Fibroblast of lung (primary cell): ENCODE measurements at regions not wholly inside any gene's neighbourhood (a gene's known extent, or its start where the extent isn't known, plus 50 kb on each side); places are given as distances from the start of the nearest gene placed in this dataset.
"Not testable (repeated sequence)": the region's sequence is repeated elsewhere in the genome, so short reads cannot be mapped to it uniquely, and the experiment has no call there.

Experiments
- DNase-seq, 2 donors: peaks; one replicate each; pipeline versions ENCODE4 v3.0.0 to v3.0.0-alpha.2; 2010; ENCODE audit warnings: low read depth in 2 of 2
- H2AFZ ChIP-seq: 2 replicates; pipeline ENCODE4 v1.5.1; 2012; ENCODE audit warnings: low read length, control low read depth, inconsistent platforms
- H3K27ac ChIP-seq: 2 replicates; pipeline ENCODE4 v1.5.1; 2011; ENCODE audit warnings: low read length, control low read depth; ENCODE audit not compliant: insufficient read depth
- H3K27me3 ChIP-seq: 2 replicates; pipeline ENCODE4 v1.5.1; 2011; ENCODE audit warnings: mild to moderate bottlenecking, low read length; ENCODE audit not compliant: control insufficient read depth, insufficient read depth
- H3K36me3 ChIP-seq: 2 replicates; pipeline ENCODE4 v1.5.1; 2011; ENCODE audit warnings: low read length; ENCODE audit not compliant: control insufficient read depth, insufficient read depth
- H3K4me1 ChIP-seq: 2 replicates; pipeline ENCODE4 v1.5.1; 2011; ENCODE audit warnings: low read length; ENCODE audit not compliant: control insufficient read depth, insufficient read depth; ENCODE audit errors: extremely low read depth
- H3K4me2 ChIP-seq: 2 replicates; pipeline ENCODE4 v1.5.1; 2011; ENCODE audit warnings: low read length, control low read depth; ENCODE audit not compliant: insufficient read depth; ENCODE audit errors: extremely low read depth
- H3K4me3 ChIP-seq, 4 experiments: fragments of 200-600 bp in 1 of 4; sonication (generic) in 1 of 4; replicated peaks in 1 of 4; 2 replicates each; pipeline ENCODE4 v1.5.1; 2011 to 2016; ENCODE audit warnings: low read length in 4 of 4, low read depth in 3 of 4, mild to moderate bottlenecking in 3 of 4, control low read depth in 2 of 4, inconsistent platforms in 1 of 4, mixed read lengths in 1 of 4; ENCODE audit not compliant: insufficient read depth in 1 of 4; ENCODE audit errors: control extremely low read depth in 1 of 4
- H3K79me2 ChIP-seq: 2 replicates; pipeline ENCODE4 v1.5.1; 2012; ENCODE audit warnings: mild to moderate bottlenecking, low read length, inconsistent platforms; ENCODE audit not compliant: control insufficient read depth, insufficient read depth
- H3K9ac ChIP-seq: 2 replicates; pipeline ENCODE4 v1.5.1; 2011; ENCODE audit warnings: mild to moderate bottlenecking, low read length, control low read depth; ENCODE audit not compliant: insufficient read depth
- H3K9me3 ChIP-seq: 2 replicates; pipeline ENCODE4 v1.5.1; 2012; ENCODE audit warnings: low read depth, low read length; ENCODE audit not compliant: control insufficient read depth, insufficient read depth
- H4K20me1 ChIP-seq: 2 replicates; pipeline ENCODE4 v1.5.1; 2011; ENCODE audit warnings: low read length; ENCODE audit not compliant: control insufficient read depth, insufficient read depth; ENCODE audit errors: extremely low read depth
- CTCF ChIP-seq, 2 donors: IDR thresholded peaks in 1 of 2; conservative IDR thresholded peaks in 1 of 2; 1 replicate in 1 of 2; 2 replicates in 1 of 2; pipeline ENCODE4 v1.5.1; 2011 to 2012; ENCODE audit warnings: low read length in 2 of 2, control low read depth in 1 of 2, inconsistent platforms in 1 of 2, low read depth in 1 of 2, mild to moderate bottlenecking in 1 of 2
- EZH2 ChIP-seq: IDR thresholded peaks from 2 replicates; pipeline ENCODE4 v1.5.1; 2012; ENCODE audit warnings: low read length, control low read depth, mild to moderate bottlenecking; ENCODE audit errors: missing control alignments

DNA sequence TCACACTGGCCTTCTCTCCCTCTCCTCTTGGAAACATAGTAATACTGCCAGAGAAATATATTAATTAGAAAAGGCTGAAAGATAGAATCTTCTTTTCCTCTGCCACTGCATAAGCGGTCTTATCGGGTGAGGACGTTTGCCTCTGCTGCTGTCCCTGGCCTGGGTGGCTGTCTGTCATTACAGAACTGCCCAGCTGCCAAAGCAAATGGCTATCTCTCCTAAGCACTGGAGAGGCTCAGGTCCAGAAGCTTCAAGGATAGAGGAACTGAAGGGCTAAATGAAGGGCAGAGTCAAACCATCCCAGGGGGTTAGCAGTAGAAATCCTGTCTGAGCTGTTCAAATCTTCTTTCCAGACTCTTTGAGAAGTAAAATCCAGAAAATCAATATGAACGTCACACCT lies 198.6 kb upstream of the CAND1 start:
- Histone ChIP-seq H2AFZ (no peak overlapping the region), H3K4me1 (no peaks in the 10 kb centered on the region), H3K79me2 (no peaks in the 10 kb centered on the region), H3K9me3 (no peaks in the 10 kb centered on the region), H3K4me3 (no peak overlapping the region), H3K36me3 (no peaks in the 10 kb centered on the region), H4K20me1 (no peaks in the 10 kb centered on the region), H3K27ac (no peak overlapping the region), H3K27me3 (peaks cover 25% of the 10 kb centered on the region), H3K4me2 (no peak overlapping the region), H3K9ac (no peak overlapping the region)
- TF ChIP-seq EZH2 (no peak), CTCF (conservative IDR thresholded peaks at IDR 0.05 in 1 of 2, IDR thresholded peaks at IDR 0.05 in 1 of 2; ENCODE audit: low read depth in 1 of 2, low read length in 2 of 2) (no peak)
- no peak for DNase-seq

DNA sequence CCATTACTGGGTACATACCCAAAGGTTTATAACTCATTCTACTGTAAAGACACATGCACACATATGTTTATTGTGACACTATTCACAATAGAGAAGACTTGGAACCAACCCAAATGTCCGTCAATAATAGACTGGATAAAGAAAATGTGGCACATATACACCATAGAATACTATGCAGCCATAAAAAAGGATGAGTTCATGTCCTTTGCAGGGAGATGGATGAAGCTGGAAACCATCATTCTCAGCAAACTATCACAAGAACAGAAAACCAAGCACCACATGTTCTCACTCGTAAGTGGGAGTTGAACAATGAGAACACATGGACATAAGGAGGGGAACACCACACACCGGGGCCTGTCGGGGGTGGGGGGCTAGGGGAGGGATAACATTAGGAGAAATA lies 196.9 kb upstream of the CAND1 start:
- not testable (repeated sequence) for H2AFZ ChIP-seq, H3K4me2 ChIP-seq, H3K27ac ChIP-seq, H4K20me1 ChIP-seq, DNase-seq, H3K9me3 ChIP-seq, H3K4me1 ChIP-seq, H3K4me3 ChIP-seq, H3K9ac ChIP-seq, H3K36me3 ChIP-seq, H3K79me2 ChIP-seq
- H3K27me3 ChIP-seq = peaks cover 25% of the 10 kb centered on the region

GRCh38 chr12:67073336-67073735 lies 195.8 kb upstream of the CAND1 start:
- Histone ChIP-seq H3K4me1 (no peaks in the 10 kb centered on the region), H3K4me2 (no peak overlapping the region), H2AFZ (no peak overlapping the region), H3K27me3 (peaks cover 17% of the 10 kb centered on the region), H3K79me2 (no peaks in the 10 kb centered on the region), H3K9me3 (no peaks in the 10 kb centered on the region), H3K4me3 (no peak overlapping the region), H3K36me3 (no peaks in the 10 kb centered on the region), H3K9ac (no peak overlapping the region), H4K20me1 (no peaks in the 10 kb centered on the region), H3K27ac (no peak overlapping the region)
- no peak for DNase-seq
- no peak for TF ChIP-seq EZH2
- no peak for TF ChIP-seq CTCF (conservative IDR thresholded peaks at IDR 0.05 in 1 of 2, IDR thresholded peaks at IDR 0.05 in 1 of 2; ENCODE audit: low read depth in 1 of 2, low read length in 2 of 2)

- H2AFZ ChIP-seq = no peak overlapping the region
- H3K9ac ChIP-seq = no peak overlapping the region
- H3K79me2 ChIP-seq = no peaks in the 10 kb centered on the region
- no peak overlapping the region for H3K27ac ChIP-seq
- no peaks in the 10 kb centered on the region for H3K9me3 ChIP-seq
- no peaks in the 10 kb centered on the region for H3K36me3 ChIP-seq
- peaks cover 16% of the 10 kb centered on the region for H3K27me3 ChIP-seq
- DNase-seq = no peak
- no peak for TF ChIP-seq CTCF (conservative IDR thresholded peaks at IDR 0.05 in 1 of 2, IDR thresholded peaks at IDR 0.05 in 1 of 2; ENCODE audit: low read depth in 1 of 2, low read length in 2 of 2)
- no peak for TF ChIP-seq EZH2
- H4K20me1 ChIP-seq = no peaks in the 10 kb centered on the region
- no peaks in the 10 kb centered on the region for H3K4me1 ChIP-seq
- H3K4me2 ChIP-seq = no peak overlapping the region
- no peak overlapping the region for H3K4me3 ChIP-seq
These were observed 195.1 kb upstream of the CAND1 start for GRCh38 chr12:67074072-67074471.
